NCI-H1436 treated with DMSO at 0.1 percent for 48 hours (cell line): ENCODE measurements at regions not wholly inside any gene's neighbourhood (a gene's known extent, or its start where the extent isn't known, plus 50 kb on each side); places are given as distances from the start of the nearest gene placed in this dataset.
A peak's percentile ranks its signal among the peaks of the same experiment; 100 is the strongest.

Source experiments
- DNase-seq: peaks from one replicate; lab custom pipeline; 2025; lab: John Stamatoyannopoulos, UW

GRCh38 chr5:159422361-159422760, 92.1 kb upstream of the IL12B start:
- no peak for DNase-seq

DNA sequence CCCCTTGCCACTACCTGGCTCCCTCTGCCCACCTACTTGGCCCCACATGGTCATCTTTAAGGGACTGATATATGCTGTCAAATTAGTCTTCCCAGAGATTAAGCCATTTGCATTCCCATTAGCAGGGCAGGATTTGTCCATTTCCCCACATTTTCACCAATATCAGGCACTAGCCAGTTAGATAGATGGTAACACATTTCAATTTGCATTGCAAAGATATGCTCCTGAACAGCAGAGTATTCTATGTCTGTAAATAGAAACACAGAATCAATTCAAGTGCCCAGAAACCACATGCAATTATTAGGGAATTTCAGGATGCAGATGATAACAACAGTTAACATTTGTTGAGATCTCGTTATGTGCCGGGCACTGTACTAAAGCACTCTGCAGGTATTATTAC, 92.6 kb upstream of the IL12B start:
- no peak for DNase-seq

DNA sequence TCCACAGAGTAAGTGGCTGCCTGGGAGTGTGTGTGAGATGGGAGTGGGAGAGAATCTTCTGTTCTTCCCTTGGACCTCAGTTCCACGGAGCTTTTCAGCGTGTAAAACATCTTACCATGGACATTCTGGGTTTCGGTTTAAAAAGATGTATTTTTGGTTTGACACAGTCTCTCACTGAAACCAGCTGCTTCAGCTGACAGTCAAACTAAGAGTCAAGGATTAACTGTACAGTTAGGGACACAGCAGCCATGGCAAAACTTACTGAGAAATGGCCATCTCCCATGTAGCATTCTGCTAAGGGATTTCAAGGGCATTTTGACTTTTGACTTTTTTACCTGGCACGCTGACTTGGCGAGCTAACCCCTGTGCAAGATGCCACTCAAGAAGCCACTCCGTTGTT, 93.8 kb upstream of the IL12B start:
- no peak for DNase-seq

DNA sequence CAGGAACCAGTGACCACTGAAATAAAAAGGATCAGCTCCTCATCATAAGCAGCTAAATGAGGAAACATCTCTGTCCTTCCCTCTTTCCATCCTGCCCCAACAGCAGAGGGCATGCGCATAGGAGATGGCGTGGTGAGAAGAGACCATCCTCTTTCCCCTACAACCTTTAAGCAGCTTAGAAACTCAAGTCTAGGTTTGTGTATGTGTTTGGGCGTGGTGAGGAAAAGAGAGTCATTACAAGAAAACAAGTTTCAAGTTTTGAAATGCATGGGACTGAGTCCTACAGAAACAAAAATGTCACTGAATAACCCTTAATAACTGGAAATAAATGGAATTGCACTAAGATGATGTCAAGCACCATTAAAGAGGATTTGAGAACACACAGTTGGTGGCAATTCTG, 96.4 kb upstream of the IL12B start:
- DNase-seq = no peak

GRCh38 chr5:159427180-159428012, 97.1 kb upstream of the IL12B start:
- no peak for DNase-seq

GRCh38 chr5:159430361-159431012, 100.2 kb upstream of the IL12B start:
- DNase-seq = no peak

DNA sequence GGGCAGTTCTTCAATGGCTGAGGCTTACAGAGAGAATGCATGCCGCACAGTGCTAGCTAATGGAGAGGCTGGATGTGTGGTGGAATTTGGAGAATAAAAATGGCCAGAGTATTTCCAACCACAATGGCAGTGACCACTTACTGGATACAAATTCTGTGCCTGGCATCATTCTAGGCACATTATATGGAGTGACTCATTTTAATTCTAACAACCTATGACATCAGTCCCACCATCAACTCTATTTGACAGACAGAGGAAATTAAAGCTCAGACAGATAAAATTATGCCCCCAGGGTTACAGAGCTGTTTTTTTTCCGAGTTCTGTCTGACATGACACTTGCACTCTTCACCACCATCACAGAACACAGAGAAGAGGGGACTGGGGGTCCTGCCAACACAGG, 105.6 kb upstream of the IL12B start:
- DNase-seq = no peak

DNA sequence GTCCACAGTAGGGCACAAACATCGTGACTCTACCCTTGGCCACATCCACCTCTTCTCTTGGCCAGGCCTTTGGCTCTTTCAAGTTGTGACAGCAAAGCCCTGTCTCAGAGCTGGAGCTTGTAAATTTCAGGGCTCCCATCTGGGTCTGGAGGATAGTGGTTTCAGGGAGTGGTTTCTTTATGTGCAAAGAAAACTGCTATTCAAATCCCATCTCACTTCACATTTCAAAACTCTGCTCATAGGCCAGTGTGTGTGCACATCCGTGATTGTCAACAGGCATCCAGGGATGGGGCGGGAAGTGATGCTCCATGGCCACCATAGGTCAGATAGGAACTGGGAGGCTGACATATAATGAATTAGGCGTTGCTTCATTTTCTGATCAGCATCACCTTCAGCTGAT, 107.8 kb upstream of the IL12B start:
- no peak for DNase-seq

GRCh38 chr5:159439002-159439401, 108.7 kb upstream of the IL12B start:
- no peak for DNase-seq

DNA sequence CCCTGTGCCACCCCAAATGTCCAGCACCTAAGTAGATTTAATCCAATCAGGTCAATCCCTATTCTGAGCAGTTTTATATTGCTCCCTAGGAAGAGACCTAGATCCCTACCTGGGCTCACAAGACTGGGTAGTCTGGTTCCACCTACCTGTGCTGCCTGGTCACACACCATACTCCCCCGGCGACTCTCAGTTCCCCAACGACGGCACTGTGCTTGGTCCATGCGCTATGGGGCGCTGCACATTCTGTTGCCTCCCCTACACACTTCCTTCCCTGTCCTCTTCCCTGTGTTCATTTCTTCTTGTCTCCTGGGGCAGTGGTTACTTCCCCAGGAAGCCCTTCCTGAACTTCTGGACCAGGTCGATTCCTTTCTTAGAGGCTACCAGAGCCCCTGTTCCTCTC, 109.9 kb upstream of the IL12B start:
- no peak for DNase-seq

GRCh38 chr5:159440968-159441367, 110.7 kb upstream of the IL12B start:
- no peak for DNase-seq

DNA sequence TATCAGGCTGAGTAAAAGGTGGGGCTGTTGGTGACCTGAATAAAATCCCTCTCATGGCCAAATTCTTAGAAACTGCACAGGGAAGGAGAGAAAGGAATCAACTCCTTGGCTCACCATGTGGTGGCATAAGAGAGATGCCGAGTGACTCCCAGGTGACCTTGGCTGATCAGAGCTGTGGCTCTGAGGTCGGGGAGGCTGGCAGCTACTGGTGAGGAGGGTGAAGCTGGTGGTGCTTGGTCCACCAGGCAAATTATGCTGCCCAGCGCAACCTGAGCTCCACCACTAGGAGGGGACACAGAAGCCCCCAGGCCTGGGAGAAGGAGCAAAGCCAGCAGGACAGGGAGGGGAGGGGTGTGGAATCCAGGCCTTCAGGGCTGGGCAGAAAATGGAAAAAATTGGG, 111.2 kb upstream of the IL12B start:
- DNase-seq = no peak

DNA sequence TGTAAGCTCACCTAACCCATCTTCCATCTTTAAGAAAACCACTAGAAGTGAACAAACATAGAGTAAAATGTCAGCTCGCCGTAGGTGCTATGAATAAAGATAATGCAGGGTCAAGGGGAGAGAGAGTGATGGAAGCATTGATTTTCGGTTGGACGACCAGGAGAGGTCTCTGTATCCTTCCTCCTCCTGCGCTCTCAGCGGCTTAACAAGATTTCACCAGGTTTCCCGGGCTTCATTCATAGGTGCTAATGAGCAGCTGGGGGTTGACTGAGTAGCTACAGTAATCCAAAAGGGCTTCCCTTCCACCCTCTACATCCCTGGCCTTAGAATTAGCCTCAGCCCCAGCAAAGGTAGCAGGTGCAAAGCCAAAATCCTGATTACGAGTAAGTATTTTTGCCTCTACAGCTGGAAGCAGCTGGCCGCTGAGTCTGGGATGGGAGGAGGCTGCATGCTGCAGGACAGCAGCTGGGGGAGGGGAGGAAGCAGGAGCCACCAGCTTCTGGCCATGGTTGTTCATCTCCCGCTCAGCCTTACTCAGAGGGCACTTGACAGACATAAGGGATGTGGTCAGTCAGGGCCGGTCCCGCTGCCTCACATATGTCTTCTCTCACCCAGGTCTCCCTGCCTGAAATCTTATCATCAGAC, 112.0 kb upstream of the IL12B start:
- DNase-seq = no peak

DNA sequence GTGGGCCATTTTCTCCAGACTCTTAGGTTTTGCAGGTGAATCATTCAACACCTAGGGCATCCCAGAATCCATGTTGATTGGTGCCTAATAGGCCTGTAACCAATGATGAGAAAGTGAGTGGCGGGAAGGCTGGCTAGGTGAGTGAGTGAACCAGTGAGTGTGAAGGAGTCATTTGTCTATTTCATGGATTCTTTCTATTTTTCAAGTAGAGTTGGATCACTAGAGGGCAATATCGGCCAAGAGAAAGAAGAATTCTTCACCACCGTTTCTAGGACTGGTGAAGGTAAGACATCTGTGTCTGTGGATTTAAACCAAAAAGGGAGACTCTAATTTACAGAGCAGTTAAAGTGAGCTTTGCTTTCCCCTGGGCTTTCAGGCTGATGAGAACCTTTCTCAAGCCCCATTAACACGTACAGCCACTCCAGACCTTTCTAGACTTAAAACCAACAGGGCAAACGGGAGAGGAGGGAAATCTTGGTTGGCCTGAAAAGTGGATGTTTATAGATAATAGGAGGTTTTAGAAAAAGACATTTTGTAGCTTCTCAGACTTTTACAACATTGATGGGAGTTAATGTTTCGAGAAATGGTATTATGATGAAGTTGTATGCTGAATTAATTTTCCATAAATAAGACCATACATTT, 114.3 kb upstream of the IL12B start:
- DNase-seq = peak; percentile 29

DNA sequence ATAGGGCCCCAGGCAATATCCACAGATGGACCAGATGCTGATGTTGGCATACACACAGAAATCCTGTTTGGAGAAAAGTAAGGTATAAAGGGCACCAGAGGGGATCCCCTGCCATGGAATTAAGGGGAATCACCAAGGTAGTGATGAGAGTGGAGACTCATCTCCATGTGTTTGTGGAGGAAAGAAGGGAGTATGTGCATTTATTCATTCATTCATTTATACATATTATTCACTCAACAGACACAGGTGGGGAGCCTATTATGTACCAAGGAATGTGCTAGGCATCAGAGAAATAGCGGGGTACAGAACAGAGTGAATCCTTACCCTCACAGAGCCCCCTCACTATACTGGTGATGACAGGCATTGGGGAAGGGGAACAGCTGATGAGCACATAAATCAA, 116.8 kb upstream of the IL12B start:
- DNase-seq = no peak

- no peak for DNase-seq
Observed at GRCh38 chr5:159448841-159449407, 118.6 kb upstream of the IL12B start.

DNA sequence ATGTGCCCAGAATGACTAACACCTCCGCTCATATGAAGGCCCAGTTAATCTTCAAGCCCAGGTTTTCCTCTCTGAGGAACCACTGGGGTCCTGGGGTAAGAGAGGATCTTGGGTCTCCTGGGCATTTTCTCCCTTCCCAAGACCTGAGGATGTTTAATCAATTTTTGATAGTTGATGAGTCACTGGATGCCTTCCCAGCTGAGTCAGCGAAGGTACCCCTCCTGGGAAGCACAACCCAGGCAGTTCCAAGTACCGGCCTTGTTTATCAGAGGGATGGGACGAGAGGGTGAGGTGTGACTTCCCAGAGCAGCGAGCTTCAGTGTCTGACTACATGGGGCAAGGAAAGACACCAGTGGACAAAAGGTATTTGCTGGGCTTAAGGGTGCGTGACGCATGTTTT, 119.6 kb upstream of the IL12B start:
- DNase-seq = no peak

GRCh38 chr5:159450417-159450816, 120.1 kb upstream of the IL12B start:
- no peak for DNase-seq

GRCh38 chr5:159451197-159452052, 121.1 kb upstream of the IL12B start:
- no peak for DNase-seq

GRCh38 chr5:159452480-159453167, 122.3 kb upstream of the IL12B start:
- no peak for DNase-seq

DNA sequence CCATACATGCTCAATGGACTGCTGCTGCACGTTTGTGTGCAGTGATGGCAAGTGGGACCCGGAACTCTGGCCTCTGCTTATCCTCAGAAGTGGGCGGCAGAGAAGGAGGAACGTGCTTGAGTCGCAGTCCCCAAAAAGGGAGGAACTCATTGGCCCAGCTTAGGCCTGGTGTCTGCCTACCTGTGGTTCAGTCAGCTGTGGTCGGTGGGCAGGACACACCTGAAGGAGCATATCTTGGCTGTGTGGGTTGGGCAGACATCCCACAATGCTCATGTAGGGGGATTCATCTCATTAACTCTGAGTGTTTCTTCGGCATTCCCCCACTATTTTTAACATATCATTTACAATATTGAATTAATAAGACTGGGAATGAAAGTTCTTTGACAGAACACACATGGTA, 122.9 kb upstream of the IL12B start:
- no peak for DNase-seq
